Activated T-cell treated with anti-CD3 and anti-CD28 coated beads, Interleukin-2, amount 50 U/mL, for 48 hours (primary cell): ENCODE measurements at regions not wholly inside any gene's neighbourhood (a gene's known extent, or its start where the extent isn't known, plus 50 kb on each side); places are given as distances from the start of the nearest gene placed in this dataset.
A peak's percentile ranks its signal among the peaks of the same experiment; 100 is the strongest.

Experiments
- DNase-seq, 2 experiments: peaks; one replicate each; pipeline ENCODE4 v3.0.0-alpha.2; 2020

DNA sequence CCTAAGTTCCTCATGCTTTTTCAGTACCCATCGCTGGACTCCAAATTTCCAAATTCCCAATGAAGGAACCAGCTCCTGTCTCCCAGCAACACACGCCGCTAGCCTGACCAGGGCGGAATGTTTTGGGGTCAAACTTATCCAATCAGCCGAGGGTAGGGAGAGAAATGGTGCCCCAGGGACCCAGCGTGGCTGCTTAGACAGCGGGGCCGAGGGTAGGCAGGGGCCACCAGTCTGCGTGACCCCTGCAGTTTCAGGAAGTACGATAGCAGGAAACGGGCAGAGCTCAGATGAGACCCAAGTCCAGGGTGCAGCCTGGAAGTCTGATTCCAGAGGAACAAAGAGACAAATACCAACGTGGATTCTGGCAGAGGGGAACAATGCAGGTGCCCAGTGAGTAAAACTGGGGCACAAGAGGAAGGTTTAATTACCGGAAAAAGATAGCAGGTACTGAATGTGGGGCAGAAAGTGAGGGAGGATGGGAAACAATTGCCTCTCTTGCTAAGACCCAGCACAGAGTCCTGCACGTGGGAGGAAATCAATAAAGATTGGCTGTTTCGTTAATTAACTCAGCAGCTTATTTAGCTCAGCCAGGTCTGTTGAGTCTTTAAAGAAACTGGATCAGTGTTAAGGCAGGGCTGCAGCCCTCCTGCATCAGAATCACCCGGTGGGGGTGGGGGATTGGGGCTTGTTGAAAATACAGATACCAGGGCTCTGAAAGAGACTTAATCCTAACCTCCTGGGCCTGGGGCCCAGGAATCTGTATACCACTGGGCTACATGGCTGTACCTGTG is 50.4 kb upstream of the NFE2L3 start:
- DNase-seq, result peak; percentile 35 to 36

GRCh38 chr7:26102176-26102575 is 49.8 kb upstream of the NFE2L3 start:
- DNase-seq, result no peak
